ENCODE measurements at regions not wholly inside any gene's neighbourhood (a gene's known extent, or its start where the extent isn't known, plus 50 kb on each side); places are given as distances from the start of the nearest gene placed in this dataset.

GRCh38 chr6:44696099-44696498, 308.6 kb downstream of the CDC5L start:
- Histone ChIP-seq H4K20me1 (ENCODE audit: insufficient read depth) (no peaks in the 10 kb centered on the region), H3K79me2 (replicated peaks; ENCODE audit: insufficient read depth, low read length) (no peaks in the 10 kb centered on the region), H3K27ac (ENCODE audit: low read length) (no peak overlapping the region), H3K27me3 (ENCODE audit: insufficient read depth, low read depth, low read length) (no peaks in the 10 kb centered on the region), H3K9me3 (ENCODE audit: low read length) (no peaks in the 10 kb centered on the region), H3K4me2 (ENCODE audit: low read length) (no peak overlapping the region), H3K9ac (ENCODE audit: low read length) (no peak overlapping the region), H2AFZ (ENCODE audit: low read depth, low read length) (no peak overlapping the region), H3K36me3 (ENCODE audit: insufficient read depth, low read length) (no peaks in the 10 kb centered on the region), H3K4me3 (ENCODE audit: low read length) (no peak overlapping the region), H3F3A (ENCODE audit: insufficient read depth, low read length, poor library complexity, severe bottlenecking) (no peaks in the 10 kb centered on the region), H3K9me2 (ENCODE audit: insufficient read depth, low read length) (no peaks in the 10 kb centered on the region)
- TF ChIP-seq MXI1 (conservative IDR thresholded peaks at IDR 0.05; ENCODE audit: poor library complexity, severe bottlenecking) (no peak), EZH2 (IDR thresholded peaks at IDR 0.05; ENCODE audit: borderline replicate concordance, insufficient read depth, low read length, poor library complexity, severe bottlenecking) (no peak), RAD21 (conservative IDR thresholded peaks at IDR 0.05) (no peak), REST (IDR thresholded peaks at IDR 0.05; ENCODE audit: borderline replicate concordance) (no peak), TAF1 (IDR thresholded peaks at IDR 0.05; ENCODE audit: low read depth) (no peak), SMC3 (conservative IDR thresholded peaks at IDR 0.05; ENCODE audit: poor library complexity) (no peak), CTCF (IDR thresholded peaks at IDR 0.05; ENCODE audit: poor library complexity, severe bottlenecking) (no peak), POLR2AphosphoS5 (IDR thresholded peaks at IDR 0.05) (no peak), EP300 (conservative IDR thresholded peaks at IDR 0.05; ENCODE audit: poor library complexity, severe bottlenecking) (no peak)

GRCh38 chr6:44696686-44697085, 309.2 kb downstream of the CDC5L start:
- H3K9ac ChIP-seq (ENCODE audit: low read length), result no peak overlapping the region
- H3K4me2 ChIP-seq (ENCODE audit: low read length), result no peak overlapping the region

More at GRCh38 chr6:44696686-44697085, 309.2 kb downstream of the CDC5L start:
- Histone ChIP-seq H3K4me3 (ENCODE audit: low read length) (no peak overlapping the region), H2AFZ (ENCODE audit: low read depth, low read length) (no peak overlapping the region), H4K20me1 (ENCODE audit: insufficient read depth) (no peaks in the 10 kb centered on the region), H3K79me2 (replicated peaks; ENCODE audit: insufficient read depth, low read length) (no peaks in the 10 kb centered on the region), H3K27ac (ENCODE audit: low read length) (no peak overlapping the region), H3K9me3 (ENCODE audit: low read length) (no peaks in the 10 kb centered on the region), H3F3A (ENCODE audit: insufficient read depth, low read length, poor library complexity, severe bottlenecking) (no peaks in the 10 kb centered on the region), H3K36me3 (ENCODE audit: insufficient read depth, low read length) (no peaks in the 10 kb centered on the region), H3K9me2 (ENCODE audit: insufficient read depth, low read length) (no peaks in the 10 kb centered on the region), H3K27me3 (ENCODE audit: insufficient read depth, low read depth, low read length) (no peaks in the 10 kb centered on the region)
- TF ChIP-seq CTCF (IDR thresholded peaks at IDR 0.05; ENCODE audit: poor library complexity, severe bottlenecking) (no peak), MXI1 (conservative IDR thresholded peaks at IDR 0.05; ENCODE audit: poor library complexity, severe bottlenecking) (no peak), EZH2 (IDR thresholded peaks at IDR 0.05; ENCODE audit: borderline replicate concordance, insufficient read depth, low read length, poor library complexity, severe bottlenecking) (no peak), RAD21 (conservative IDR thresholded peaks at IDR 0.05) (no peak), TAF1 (IDR thresholded peaks at IDR 0.05; ENCODE audit: low read depth) (no peak), POLR2AphosphoS5 (IDR thresholded peaks at IDR 0.05) (no peak), SMC3 (conservative IDR thresholded peaks at IDR 0.05; ENCODE audit: poor library complexity) (no peak), REST (IDR thresholded peaks at IDR 0.05; ENCODE audit: borderline replicate concordance) (no peak), EP300 (conservative IDR thresholded peaks at IDR 0.05; ENCODE audit: poor library complexity, severe bottlenecking) (no peak)

Data from neural cell (in vitro differentiated cells).